HepG2 (cell line): ENCODE measurements at regions not wholly inside any gene's neighbourhood (a gene's known extent, or its start where the extent isn't known, plus 50 kb on each side); places are given as distances from the start of the nearest gene placed in this dataset.
"Not testable (repeated sequence)": the region's sequence is repeated elsewhere in the genome, so short reads cannot be mapped to it uniquely, and the experiment has no call there.

ENCODE experiments used
- ATF3 ChIP-seq: sonication (generic); formaldehyde crosslinking; IDR thresholded peaks from 2 replicates; pipeline ENCODE4 v1.4.0; 2020; ENCODE audit warnings: missing genetic modification reagents
- BCL6 ChIP-seq: IDR thresholded peaks from 2 replicates; pipeline ENCODE4 v1.6.1; 2016; ENCODE audit warnings: missing genetic modification reagents, missing compliant biosample characterization
- CREB1 ChIP-seq, 2 experiments: fragments of 450-650 bp in 1 of 2; IDR thresholded peaks; 2 replicates each; pipeline ENCODE4 v1.6.1; 2016 to 2017; ENCODE audit warnings: control low read depth in 1 of 2, mild to moderate bottlenecking in 1 of 2, missing compliant biosample characterization in 1 of 2, missing genetic modification characterization in 1 of 2
- FOXA1 ChIP-seq, 2 experiments: fragments of 450-650 bp in 1 of 2; sonication (generic) in 1 of 2; formaldehyde crosslinking in 1 of 2; IDR thresholded peaks; 2 replicates each; pipeline versions ENCODE4 v1.4.0 to v1.6.1; 2016 to 2020; ENCODE audit warnings: missing genetic modification reagents in 1 of 2
- FOXA3 ChIP-seq: IDR thresholded peaks from 2 replicates; pipeline ENCODE4 v1.6.1; 2016; ENCODE audit warnings: missing genetic modification reagents, missing compliant biosample characterization
- FOXO1 ChIP-seq: sonication (generic); formaldehyde crosslinking; IDR thresholded peaks from 2 replicates; pipeline ENCODE4 v1.4.0; 2020; ENCODE audit warnings: missing genetic modification reagents
- HNRNPL ChIP-seq: fragments of 200-400 bp; formaldehyde crosslinking; IDR thresholded peaks from 2 replicates; pipeline ENCODE4 v1.6.1; 2017; ENCODE audit warnings: mild to moderate bottlenecking, low read depth, low read length
- IKZF5 ChIP-seq: IDR thresholded peaks from 2 replicates; pipeline ENCODE4 v1.6.1; 2018; ENCODE audit warnings: missing genetic modification reagents, mild to moderate bottlenecking, missing compliant biosample characterization
- ISL2 ChIP-seq: sonication (generic); formaldehyde crosslinking; IDR thresholded peaks from 2 replicates; pipeline ENCODE4 v1.5.0; 2020; ENCODE audit warnings: missing genetic modification reagents
- KDM6A ChIP-seq: IDR thresholded peaks from 2 replicates; pipeline ENCODE4 v1.6.1; 2016; ENCODE audit warnings: low read depth
- MNT ChIP-seq: fragments of 450-650 bp; IDR thresholded peaks from 2 replicates; pipeline ENCODE4 v1.6.1; 2016
- POLR2G ChIP-seq: fragments of 200-400 bp; formaldehyde crosslinking; IDR thresholded peaks from 2 replicates; pipeline ENCODE4 v1.6.1; 2018; ENCODE audit warnings: mild to moderate bottlenecking, low read depth, low read length, moderate library complexity
- SKI ChIP-seq: fragments of 450-650 bp; IDR thresholded peaks from one replicate; pipeline ENCODE4 v1.6.1; 2018; ENCODE audit warnings: mild to moderate bottlenecking; ENCODE audit not compliant: partially characterized antibody
- TBX3 ChIP-seq: fragments of 450-650 bp; IDR thresholded peaks from 2 replicates; pipeline ENCODE4 v1.6.1; 2017; ENCODE audit warnings: antibody characterized with exemption, mild to moderate bottlenecking, inconsistent platforms, borderline replicate concordance
- TEAD3 ChIP-seq: optimal IDR thresholded peaks from 2 replicates; pipeline ENCODE3; 2016; ENCODE audit warnings: borderline replicate concordance
- UBTF ChIP-seq: sonication (generic); formaldehyde crosslinking; IDR thresholded peaks from 2 replicates; pipeline ENCODE4 v1.4.0; 2020; ENCODE audit warnings: mild to moderate bottlenecking, missing genetic modification reagents
- ZFP90 ChIP-seq: sonication (generic); formaldehyde crosslinking; IDR thresholded peaks from 2 replicates; pipeline ENCODE4 v1.8.0; 2022; ENCODE audit warnings: missing genetic modification reagents, mild to moderate bottlenecking, inconsistent platforms, borderline replicate concordance
- ZFP91 ChIP-seq: sonication (generic); formaldehyde crosslinking; IDR thresholded peaks from 2 replicates; pipeline ENCODE4 v1.9.0; 2022; ENCODE audit warnings: missing genetic modification reagents, mild to moderate bottlenecking, borderline replicate concordance
- ZKSCAN1 ChIP-seq: fragments of 150-350 bp; IDR thresholded peaks from 2 replicates; pipeline ENCODE4 v1.6.1; 2014; ENCODE audit warnings: low read length
- ZMYM3 ChIP-seq: sonication (generic); formaldehyde crosslinking; IDR thresholded peaks from 2 replicates; pipeline ENCODE4 v1.5.1; 2020; ENCODE audit warnings: mild to moderate bottlenecking, missing genetic modification reagents
- ZNF12 ChIP-seq: sonication (generic); formaldehyde crosslinking; IDR thresholded peaks from 2 replicates; pipeline ENCODE4 v1.5.0; 2020; ENCODE audit warnings: missing genetic modification reagents
- ZNF501 ChIP-seq: sonication (generic); formaldehyde crosslinking; IDR thresholded peaks from 2 replicates; pipeline ENCODE4 v1.5.1; 2020; ENCODE audit warnings: mild to moderate bottlenecking, moderate library complexity, missing genetic modification reagents
- ZSCAN21 ChIP-seq: sonication (generic); formaldehyde crosslinking; IDR thresholded peaks from 2 replicates; pipeline ENCODE4 v1.8.0; 2022; ENCODE audit warnings: mild to moderate bottlenecking, missing genetic modification reagents, moderate library complexity, borderline replicate concordance

GRCh38 chr2:242080575-242081214 lies 211.2 kb downstream of the RTP5 start (continued):
- TF ChIP-seq SKI, result peak; percentile 81
- TF ChIP-seq FOXA1, CREB1 (IDR thresholded peaks at IDR 0.05): not testable (repeated sequence)
- TF ChIP-seq FOXA1 (CRISPR knock-in tag; IDR thresholded peaks at IDR 0.05), result peak; percentile 86
- peak; percentile 46; the same call in 1 of the 2 replicates for TF ChIP-seq ATF3 (CRISPR knock-in tag)
- peak; percentile 36 for TF ChIP-seq TEAD3 (CRISPR knock-in tag)
- TF ChIP-seq MNT, result peak; percentile 54
- peak; percentile 94 for TF ChIP-seq FOXA3 (CRISPR knock-in tag)
- TF ChIP-seq BCL6 (CRISPR knock-in tag), result peak; percentile 91
- peak; percentile 53 for TF ChIP-seq UBTF
- peak; percentile 79 for TF ChIP-seq CREB1 (CRISPR knock-in tag; IDR thresholded peaks at IDR 0.05)
- TF ChIP-seq ZNF12 (CRISPR knock-in tag), result peak; percentile 62
- TF ChIP-seq FOXO1 (CRISPR knock-in tag), result peak; percentile 73
- peak; percentile 24; the same call in 1 of the 2 replicates for TF ChIP-seq ZKSCAN1
- peak; percentile 92 for TF ChIP-seq IKZF5
- TF ChIP-seq ZFP91, result peak; percentile 65
- TF ChIP-seq ZFP90 (CRISPR knock-in tag), result 0 out of 2 replicates have a peak, but pooled peaks have one; percentile 32
- TF ChIP-seq POLR2G, result peak; percentile 83
- TF ChIP-seq HNRNPL, result 0 out of 2 replicates have a peak, but pooled peaks have one; percentile 24
- TF ChIP-seq KDM6A (CRISPR knock-in tag), result peak; percentile 93
- 0 out of 2 replicates have a peak, but pooled peaks have one; percentile 25 for TF ChIP-seq ZMYM3 (CRISPR knock-in tag)
- TF ChIP-seq TBX3, result peak; percentile 23; the same call in 1 of the 2 replicates
- TF ChIP-seq ZNF501 (CRISPR knock-in tag), result peak; percentile 42; the same call in 1 of the 2 replicates
- peak; percentile 91 for TF ChIP-seq ISL2 (CRISPR knock-in tag)
- TF ChIP-seq ZSCAN21 (CRISPR knock-in tag), result peak; percentile 62; the same call in 1 of the 2 replicates
